Neural cell (in vitro differentiated cells): ENCODE measurements at regions not wholly inside any gene's neighbourhood (a gene's known extent, or its start where the extent isn't known, plus 50 kb on each side); places are given as distances from the start of the nearest gene placed in this dataset.

Experiments used
- H2AFZ ChIP-seq: fragments of 200-600, 300-800 bp; sonication (generic), shearing (Covaris generic); 2 replicates; pipeline ENCODE4 v1.6.0; 2014; ENCODE audit warnings: low read depth, mild to moderate bottlenecking, antibody characterized with exemption, low read length, moderate library complexity
- H3F3A ChIP-seq: fragments of 200-600 bp; shearing (Covaris generic); 2 replicates; pipeline ENCODE4 v1.6.1; 2016; ENCODE audit warnings: mild to moderate bottlenecking, moderate library complexity, mixed read lengths, antibody characterized with exemption, low read length; ENCODE audit not compliant: insufficient read depth, poor library complexity, severe bottlenecking
- H3K27ac ChIP-seq: fragments of 200-600, 300-800 bp; sonication (generic), shearing (Covaris generic); 2 replicates; pipeline ENCODE4 v1.5.1; 2014; ENCODE audit warnings: mild to moderate bottlenecking, low read length, moderate library complexity
- H3K27me3 ChIP-seq: fragments of 300-800, 200-600 bp; sonication (generic), shearing (Covaris generic); 2 replicates; pipeline ENCODE4 v1.6.0; 2014; ENCODE audit warnings: mild to moderate bottlenecking, low read depth, low read length, moderate library complexity; ENCODE audit not compliant: insufficient read depth
- H3K36me3 ChIP-seq: fragments of 300-800, 200-600 bp; sonication (generic), shearing (Covaris generic); 2 replicates; pipeline ENCODE4 v1.5.1; 2014; ENCODE audit warnings: mild to moderate bottlenecking, antibody characterized with exemption, low read length, moderate library complexity; ENCODE audit not compliant: insufficient read depth
- H3K4me2 ChIP-seq: fragments of 300-800, 200-600 bp; sonication (generic), shearing (Covaris generic); 2 replicates; pipeline ENCODE4 v1.6.0; 2014; ENCODE audit warnings: mild to moderate bottlenecking, low read length
- H3K4me3 ChIP-seq: fragments of 300-800, 200-600 bp; sonication (generic), shearing (Covaris generic); 2 replicates; pipeline ENCODE4 v1.5.1; 2014; ENCODE audit warnings: mild to moderate bottlenecking, low read length, moderate library complexity
- H3K79me2 ChIP-seq: fragments of 200-600 bp; shearing (Covaris generic); replicated peaks from 2 replicates; pipeline ENCODE4 v1.6.0; 2014; ENCODE audit warnings: mild to moderate bottlenecking, low read length, moderate library complexity; ENCODE audit not compliant: insufficient read depth
- H3K9ac ChIP-seq: fragments of 300-800, 200-600 bp; sonication (generic), shearing (Covaris generic); 2 replicates; pipeline ENCODE4 v1.6.1; 2016; ENCODE audit warnings: mild to moderate bottlenecking, low read length, mixed read lengths
- H3K9me2 ChIP-seq: fragments of 200-600 bp; shearing (Covaris generic); 2 replicates; pipeline ENCODE4 v1.6.1; 2016; ENCODE audit warnings: mild to moderate bottlenecking, low read length, mixed read lengths; ENCODE audit not compliant: insufficient read depth
- H3K9me3 ChIP-seq: fragments of 200-600, 300-800 bp; sonication (generic), shearing (Covaris generic); 2 replicates; pipeline ENCODE4 v1.6.1; 2016; ENCODE audit warnings: mild to moderate bottlenecking, mixed run types, low read length, moderate library complexity, mixed read lengths
- H4K20me1 ChIP-seq: fragments of 200-600 bp; shearing (Covaris generic); 2 replicates; pipeline ENCODE4 v1.6.1; 2016; ENCODE audit warnings: mild to moderate bottlenecking, mixed run types; ENCODE audit not compliant: insufficient read depth
- CTCF ChIP-seq: fragments of 450-650 bp; IDR thresholded peaks from 2 replicates; pipeline ENCODE4 v1.5.1; 2014; ENCODE audit warnings: antibody characterized with exemption, mild to moderate bottlenecking, moderate library complexity; ENCODE audit not compliant: poor library complexity, severe bottlenecking
- EP300 ChIP-seq: fragments of 450-650 bp; conservative IDR thresholded peaks from 2 replicates; pipeline ENCODE4 v1.6.1; 2014; ENCODE audit warnings: antibody characterized with exemption, mild to moderate bottlenecking, moderate library complexity; ENCODE audit not compliant: poor library complexity, severe bottlenecking
- EZH2 ChIP-seq: fragments of 200-600, 300-800 bp; shearing (Covaris generic), sonication (generic); IDR thresholded peaks from 2 replicates; pipeline ENCODE4 v1.6.1; 2014; ENCODE audit warnings: antibody characterized with exemption, low read length, borderline replicate concordance, mild to moderate bottlenecking; ENCODE audit not compliant: insufficient read depth, poor library complexity, severe bottlenecking
- MXI1 ChIP-seq: fragments of 450-650 bp; conservative IDR thresholded peaks from 2 replicates; pipeline ENCODE4 v1.6.1; 2014; ENCODE audit warnings: antibody characterized with exemption, mild to moderate bottlenecking; ENCODE audit not compliant: poor library complexity, severe bottlenecking
- POLR2AphosphoS5 ChIP-seq: IDR thresholded peaks from 2 replicates; pipeline ENCODE4 v1.6.1; 2012
- RAD21 ChIP-seq: fragments of 450-650 bp; conservative IDR thresholded peaks from 2 replicates; pipeline ENCODE4 v1.6.1; 2014; ENCODE audit warnings: antibody characterized with exemption, mild to moderate bottlenecking, moderate library complexity
- REST ChIP-seq: IDR thresholded peaks from 2 replicates; pipeline ENCODE4 v1.6.1; 2012; ENCODE audit warnings: borderline replicate concordance
- SMC3 ChIP-seq: fragments of 450-650 bp; conservative IDR thresholded peaks from 2 replicates; pipeline ENCODE4 v1.6.1; 2014; ENCODE audit warnings: antibody characterized with exemption, mild to moderate bottlenecking, moderate library complexity; ENCODE audit not compliant: poor library complexity
- TAF1 ChIP-seq: IDR thresholded peaks from 2 replicates; pipeline ENCODE4 v1.6.1; 2012; ENCODE audit warnings: low read depth

- TF ChIP-seq EP300: no peak
- no peak for TF ChIP-seq RAD21
- no peak for TF ChIP-seq SMC3
- no peak for TF ChIP-seq CTCF
- TF ChIP-seq MXI1: no peak
- TF ChIP-seq POLR2AphosphoS5: no peak
- no peak for TF ChIP-seq REST
- no peak for TF ChIP-seq EZH2
- TF ChIP-seq TAF1: no peak
Observed at GRCh38 chr4:189001283-189001970, 862.2 kb downstream of the TRIML1 start.

GRCh38 chr4:189001971-189002450 lies 862.8 kb downstream of the TRIML1 start:
- no peaks in the 10 kb centered on the region for H3K9me2 ChIP-seq
- TF ChIP-seq REST (no peak), SMC3 (no peak), TAF1 (no peak), EP300 (no peak), MXI1 (no peak), RAD21 (no peak), POLR2AphosphoS5 (no peak), CTCF (no peak), EZH2 (no peak)
- H3K9me3 ChIP-seq: peaks cover 6% of the 10 kb centered on the region
- no peak overlapping the region for H3K9ac ChIP-seq
- no peaks in the 10 kb centered on the region for H3K27me3 ChIP-seq
- no peak overlapping the region for H3K4me3 ChIP-seq
- no peaks in the 10 kb centered on the region for H3F3A ChIP-seq
- no peaks in the 10 kb centered on the region for H4K20me1 ChIP-seq
- H2AFZ ChIP-seq: no peak overlapping the region
- H3K79me2 ChIP-seq: no peaks in the 10 kb centered on the region
- no peaks in the 10 kb centered on the region for H3K36me3 ChIP-seq
- no peak overlapping the region for H3K27ac ChIP-seq
- H3K4me2 ChIP-seq: no peak overlapping the region

More at GRCh38 chr4:189001283-189001970, 862.2 kb downstream of the TRIML1 start:
- Histone ChIP-seq H3K4me3 (no peak overlapping the region), H3K27ac (no peak overlapping the region), H4K20me1 (no peaks in the 10 kb centered on the region), H3K9me2 (no peaks in the 10 kb centered on the region), H2AFZ (no peak overlapping the region), H3K9ac (no peak overlapping the region), H3K9me3 (peaks cover 6% of the 10 kb centered on the region), H3K4me2 (no peak overlapping the region), H3K36me3 (no peaks in the 10 kb centered on the region), H3F3A (no peaks in the 10 kb centered on the region), H3K27me3 (no peaks in the 10 kb centered on the region), H3K79me2 (no peaks in the 10 kb centered on the region)
